Esophagus (tissue), 2 donors: ENCODE measurements at regions not wholly inside any gene's neighbourhood (a gene's known extent, or its start where the extent isn't known, plus 50 kb on each side); places are given as distances from the start of the nearest gene placed in this dataset.

Source experiments
- H3K27ac ChIP-seq, 2 donors: one replicate each; pipeline ENCODE4 v1.5.1; 2013; ENCODE audit warnings: low read depth in 2 of 2, mild to moderate bottlenecking in 2 of 2, inconsistent platforms in 1 of 2, low read length in 1 of 2, moderate library complexity in 1 of 2
- H3K27me3 ChIP-seq, 2 donors: one replicate each; pipeline ENCODE4 v1.6.1; 2013; ENCODE audit warnings: low read length in 2 of 2, control low read depth in 1 of 2, mild to moderate bottlenecking in 1 of 2; ENCODE audit not compliant: insufficient read depth in 2 of 2, control insufficient read depth in 1 of 2
- H3K36me3 ChIP-seq, 2 donors: one replicate each; pipeline ENCODE4 v1.6.1; 2013; ENCODE audit warnings: low read length in 1 of 2; ENCODE audit not compliant: control insufficient read depth in 2 of 2, insufficient read depth in 2 of 2
- H3K4me1 ChIP-seq, 2 donors: one replicate each; pipeline ENCODE4 v1.6.1; 2013; ENCODE audit warnings: low read length in 1 of 2; ENCODE audit not compliant: control insufficient read depth in 2 of 2, insufficient read depth in 2 of 2
- H3K4me3 ChIP-seq, 2 donors: one replicate each; pipeline ENCODE4 v1.5.1; 2013; ENCODE audit warnings: low read length in 2 of 2, mild to moderate bottlenecking in 2 of 2, low read depth in 1 of 2, moderate library complexity in 1 of 2
- H3K9me3 ChIP-seq, 2 donors: one replicate each; pipeline ENCODE4 v1.6.1; 2013; ENCODE audit warnings: mild to moderate bottlenecking in 2 of 2, low read depth in 1 of 2, low read length in 1 of 2, moderate library complexity in 1 of 2; ENCODE audit not compliant: control insufficient read depth in 2 of 2, insufficient read depth in 1 of 2
- WGBS, 2 donors: extraction: QIAGEN DNeasy Blood & Tissue Kit; methylation state at CpG; one replicate each; pipeline ENCODE4 v1.1.7; 2013; 5-methylcytosine and 5-hydroxymethylcytosine counted together
- donor health status: healthy with polysubstance abuse.
- donor health status: Bipolar disorder and iron deficiency.

DNA sequence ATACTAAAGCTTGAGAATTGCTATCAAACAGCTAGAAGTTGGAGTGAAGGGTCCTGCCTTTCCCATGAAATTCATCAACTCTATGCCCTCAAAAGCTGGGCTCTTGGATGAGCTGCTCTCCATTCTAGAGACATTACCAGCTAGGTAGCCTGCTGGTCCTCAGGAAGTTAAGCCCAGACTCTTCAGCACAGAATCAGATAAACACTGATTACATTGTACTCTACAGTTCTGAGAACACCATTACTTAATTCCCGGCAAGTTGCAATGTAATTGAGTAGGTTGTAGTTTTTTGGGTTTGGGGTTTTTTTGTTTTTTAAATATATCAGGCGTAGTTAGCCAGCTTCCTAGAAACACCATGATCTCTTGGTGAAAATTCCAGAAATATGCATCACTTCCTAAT lies 84.1 kb upstream of the PIK3CG start:
- Histone ChIP-seq H3K9me3 (no peaks in the 10 kb centered on the region), H3K27ac (no peak overlapping the region), H3K36me3 (no peaks in the 10 kb centered on the region), H3K4me3 (no peak overlapping the region), H3K27me3 (no peaks in the 10 kb centered on the region), H3K4me1 (no peaks in the 10 kb centered on the region)
- 86 to 91% methylated on average over 2 of the region's 2 CpGs for WGBS, 2 donors

DNA sequence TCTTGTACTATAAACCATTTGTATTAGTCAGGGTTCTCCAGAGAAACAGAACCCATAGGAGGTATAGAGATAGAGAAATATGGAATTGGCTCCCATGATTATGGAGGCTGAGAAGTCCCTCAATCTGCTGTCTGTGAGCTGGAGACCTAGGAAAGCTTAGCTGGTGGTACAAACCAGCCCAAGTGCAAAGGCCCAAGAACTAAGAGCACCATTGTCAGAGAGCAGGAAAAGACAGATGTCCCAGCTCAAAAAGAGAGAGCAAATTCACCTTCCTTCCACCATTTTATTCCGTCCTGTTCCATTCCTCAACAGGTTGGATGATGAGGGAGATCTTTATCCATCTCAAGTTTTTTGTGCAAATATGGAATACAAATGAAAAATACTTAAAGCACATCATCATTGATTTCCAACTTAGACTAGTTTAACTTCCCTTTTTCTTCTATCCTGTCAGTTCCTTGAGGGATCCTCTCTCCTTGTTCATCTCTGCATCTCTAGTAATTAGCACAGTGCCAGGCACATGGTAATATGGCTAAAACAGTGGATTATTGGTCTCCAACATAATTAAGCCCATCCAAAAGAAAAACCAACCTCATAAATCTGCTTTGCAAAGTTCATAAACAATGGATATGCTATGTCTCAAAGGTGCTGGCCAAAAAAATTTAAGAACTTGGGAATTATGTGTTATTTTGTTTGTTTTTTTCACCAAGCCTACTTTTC lies 83.1 kb upstream of the PIK3CG start:
- Histone ChIP-seq H3K36me3 (no peaks in the 10 kb centered on the region), H3K27ac (no peak overlapping the region), H3K4me1 (no peaks in the 10 kb centered on the region), H3K4me3 (no peak overlapping the region), H3K27me3 (no peaks in the 10 kb centered on the region), H3K9me3 (no peaks in the 10 kb centered on the region)
- 42 to 46% methylated on average over 1 of the region's 1 CpG for WGBS, 2 donors

DNA sequence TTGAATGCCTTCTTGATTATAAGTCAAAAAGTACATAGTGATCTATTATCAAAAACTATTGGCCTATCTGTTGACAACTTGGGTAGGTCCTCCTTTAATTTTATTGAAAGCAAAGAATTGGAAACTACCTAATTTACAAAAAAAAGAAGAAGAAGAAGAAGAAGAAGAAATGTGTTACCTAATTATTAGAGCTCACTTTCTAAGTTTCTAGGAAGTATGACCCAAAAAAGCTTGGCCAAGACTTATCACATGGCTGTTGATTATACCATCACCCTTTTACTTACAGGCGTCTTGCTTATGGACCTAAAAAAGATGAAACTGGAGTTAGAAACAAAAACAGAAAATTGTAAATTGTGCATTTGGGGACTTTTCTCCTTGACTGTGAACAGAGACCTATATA lies 81.8 kb upstream of the PIK3CG start:
- Histone ChIP-seq H3K9me3 (no peaks in the 10 kb centered on the region), H3K36me3 (no peaks in the 10 kb centered on the region), H3K27ac (no peak overlapping the region), H3K4me3 (no peak overlapping the region), H3K4me1 (no peaks in the 10 kb centered on the region), H3K27me3 (no peaks in the 10 kb centered on the region)
- 76 to 93% methylated on average over 1 of the region's 1 CpG for WGBS, 2 donors

DNA sequence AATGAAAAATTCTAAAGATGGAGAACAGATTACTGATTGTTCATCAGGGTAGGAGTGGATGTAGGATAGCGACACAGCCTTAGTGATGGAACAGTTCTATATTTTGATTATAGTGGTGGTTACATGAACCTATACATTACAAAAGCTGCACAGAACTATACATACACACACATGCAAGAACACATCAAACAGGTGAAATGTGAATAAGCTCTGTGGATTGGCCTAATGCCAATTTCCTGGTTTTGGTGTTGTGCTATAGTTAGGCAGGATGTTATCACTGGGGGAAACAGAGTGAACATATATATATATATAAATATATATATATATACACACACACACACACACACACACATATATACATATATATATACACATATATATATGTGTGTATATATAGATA lies 76.4 kb upstream of the PIK3CG start:
- 93 to 96% methylated on average over 1 of the region's 1 CpG for WGBS, 2 donors
- Histone ChIP-seq H3K27ac (no peak overlapping the region), H3K4me3 (no peak overlapping the region), H3K9me3 (no peaks in the 10 kb centered on the region), H3K36me3 (no peaks in the 10 kb centered on the region), H3K4me1 (no peaks in the 10 kb centered on the region), H3K27me3 (no peaks in the 10 kb centered on the region)

DNA sequence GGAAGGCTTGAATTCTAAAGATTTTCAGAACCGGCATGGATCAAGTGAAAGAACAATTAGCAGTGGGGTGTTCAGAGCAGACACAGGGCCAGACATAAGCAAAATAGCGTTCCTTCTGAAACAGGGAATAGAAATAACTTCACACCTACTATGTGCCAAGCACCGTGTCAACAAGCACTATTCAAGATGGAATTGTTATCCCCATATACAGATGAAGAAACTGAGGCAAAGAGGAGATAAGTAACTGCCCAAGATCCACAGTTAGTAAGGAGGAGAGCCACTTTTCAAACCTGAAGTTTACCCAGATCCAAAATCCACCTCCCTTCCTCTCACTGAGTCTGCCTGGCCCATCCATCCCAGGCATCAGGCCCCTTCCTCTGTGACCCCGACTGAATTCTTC lies 73.6 kb upstream of the PIK3CG start:
- WGBS, 2 donors = 64 to 65% methylated on average over 4 of the region's 4 CpGs
- Histone ChIP-seq H3K4me1 (no peaks in the 10 kb centered on the region), H3K4me3 (no peak overlapping the region), H3K36me3 (no peaks in the 10 kb centered on the region), H3K9me3 (no peaks in the 10 kb centered on the region), H3K27ac (no peak overlapping the region), H3K27me3 (no peaks in the 10 kb centered on the region)

DNA sequence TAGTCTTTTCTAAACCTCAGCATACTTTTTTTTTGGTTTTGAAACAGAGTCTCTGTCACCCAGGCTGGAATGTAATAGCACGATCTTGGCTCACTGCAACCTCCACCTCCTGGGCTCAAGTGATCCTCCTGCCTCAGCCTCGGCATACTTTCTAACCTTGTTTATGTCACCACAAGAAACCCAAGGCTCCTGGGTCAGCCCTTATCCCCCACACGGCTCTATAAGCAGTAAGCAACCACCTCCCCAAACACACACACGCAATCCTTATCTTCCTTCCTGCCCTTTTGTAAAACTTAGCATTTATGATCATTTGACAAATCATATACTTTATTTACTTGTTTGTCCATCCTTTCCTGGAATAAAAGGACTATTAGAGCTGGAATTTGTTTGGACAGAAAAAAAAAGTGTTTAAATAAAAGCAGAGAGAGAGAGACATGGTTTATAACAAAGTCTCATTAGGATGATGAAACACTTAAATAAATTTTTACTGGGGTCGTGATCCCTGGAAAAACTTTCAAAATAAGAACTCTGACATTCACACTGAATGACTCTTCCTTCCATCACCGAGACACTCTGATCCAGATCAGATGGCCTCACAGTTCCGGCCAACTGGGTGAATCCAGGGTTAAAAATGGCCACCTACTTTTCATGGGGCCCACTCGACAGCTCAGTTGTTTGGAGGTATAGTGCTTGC lies 72.7 kb upstream of the PIK3CG start:
- no peaks in the 10 kb centered on the region for H3K27me3 ChIP-seq
- no peak overlapping the region for H3K27ac ChIP-seq
- WGBS, 2 donors = 48 to 55% methylated on average over 8 of the region's 8 CpGs
- no peaks in the 10 kb centered on the region for H3K9me3 ChIP-seq
- no peaks in the 10 kb centered on the region for H3K36me3 ChIP-seq
- no peak overlapping the region for H3K4me3 ChIP-seq
- H3K4me1 ChIP-seq = no peaks in the 10 kb centered on the region

DNA sequence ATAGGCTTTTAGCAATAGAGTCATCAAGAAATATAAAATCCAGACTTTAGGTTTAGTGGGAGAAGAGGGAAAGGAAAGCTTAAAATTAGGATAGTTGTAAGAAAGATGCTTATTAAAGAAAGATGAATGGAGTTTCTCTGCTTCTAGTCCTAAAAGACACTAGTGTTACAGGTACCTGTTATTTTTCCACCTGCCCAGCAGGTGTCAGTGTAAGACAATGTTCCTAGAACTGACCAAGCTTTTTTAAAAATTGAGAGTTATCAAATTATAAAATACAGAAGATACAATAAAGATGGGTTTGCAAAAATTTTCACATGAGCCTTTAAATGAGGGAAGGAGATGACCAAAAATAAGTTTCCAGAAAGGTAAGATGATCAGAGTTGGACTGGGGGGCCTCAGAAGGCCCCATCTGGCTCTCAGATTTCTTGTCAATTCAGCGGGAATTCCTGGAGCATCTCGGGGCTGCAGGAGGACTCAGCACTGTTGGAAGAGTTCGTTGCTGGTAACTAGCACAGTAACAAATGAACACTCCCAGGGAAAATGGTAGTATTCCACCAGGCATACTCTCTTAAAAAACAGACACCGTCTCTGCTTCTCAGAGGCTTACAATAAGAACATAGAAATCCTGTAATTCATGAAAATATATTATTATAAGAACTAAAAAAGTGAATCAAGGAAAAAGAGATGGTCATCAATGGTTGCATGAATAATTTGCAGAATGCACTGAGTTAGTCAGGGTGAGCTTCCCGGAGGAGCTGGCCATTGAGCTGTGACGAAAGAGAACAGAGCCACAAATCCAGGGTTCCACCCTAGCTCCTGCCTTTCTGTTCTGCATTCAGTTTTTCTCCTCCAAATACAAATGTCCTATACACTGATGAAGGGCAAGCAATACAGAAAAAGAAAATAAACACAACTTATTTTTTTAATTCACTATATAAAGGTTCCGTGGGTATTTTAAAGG lies 71.8 kb upstream of the PIK3CG start:
- Histone ChIP-seq H3K36me3 (no peaks in the 10 kb centered on the region), H3K27me3 (no peaks in the 10 kb centered on the region), H3K4me1 (no peaks in the 10 kb centered on the region), H3K9me3 (no peaks in the 10 kb centered on the region), H3K27ac (no peak overlapping the region), H3K4me3 (no peak overlapping the region)
- WGBS, 2 donors = 68 to 73% methylated on average over 7 of the region's 7 CpGs

DNA sequence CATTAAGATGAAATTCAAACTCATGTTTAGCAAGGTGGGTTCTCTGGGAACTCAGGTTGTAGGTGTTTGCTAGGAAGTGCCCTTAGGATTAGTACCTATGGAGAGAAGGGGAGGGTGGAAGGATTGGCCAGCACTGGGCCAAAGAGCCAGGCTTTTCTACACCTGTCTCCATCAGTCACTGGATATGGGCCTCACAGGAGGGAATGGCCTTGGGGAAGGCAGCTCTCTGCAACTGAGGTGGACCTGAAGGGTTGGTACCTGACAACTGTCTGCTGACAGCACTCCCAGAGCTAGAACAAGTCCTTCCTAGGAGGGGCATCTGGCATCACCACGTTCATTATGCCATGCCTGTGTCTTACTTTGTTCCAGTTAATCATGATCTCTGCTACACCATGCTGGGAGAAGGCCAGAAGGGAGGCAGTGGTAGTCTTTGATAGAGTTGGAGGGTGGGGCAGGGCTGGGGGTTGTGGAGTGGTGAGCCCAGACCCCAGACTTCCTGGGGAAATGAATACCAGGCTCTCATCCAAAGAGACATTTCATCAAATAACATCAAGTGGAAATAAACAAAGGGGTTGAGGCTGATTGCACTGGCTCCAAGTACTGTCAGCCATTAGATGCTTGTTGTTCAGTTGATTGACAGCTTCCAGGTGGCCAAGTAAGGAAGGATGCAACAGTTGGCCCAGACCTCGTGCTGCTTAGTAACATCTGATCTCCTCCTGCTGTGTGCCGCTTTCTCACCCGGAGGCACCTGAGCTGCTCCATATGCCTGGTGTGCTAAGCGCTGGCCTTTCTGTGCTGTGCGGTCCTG lies 70.6 kb upstream of the PIK3CG start:
- H3K36me3 ChIP-seq = no peaks in the 10 kb centered on the region
- H3K27me3 ChIP-seq = no peaks in the 10 kb centered on the region
- H3K27ac ChIP-seq = no peak overlapping the region
- no peaks in the 10 kb centered on the region for H3K9me3 ChIP-seq
- no peaks in the 10 kb centered on the region for H3K4me1 ChIP-seq
- no peak overlapping the region for H3K4me3 ChIP-seq
- 71 to 79% methylated on average over 6 of the region's 6 CpGs for WGBS, 2 donors
